ENCODE measurements at regions not wholly inside any gene's neighbourhood (a gene's known extent, or its start where the extent isn't known, plus 50 kb on each side); places are given as distances from the start of the nearest gene placed in this dataset.
A peak's percentile ranks its signal among the peaks of the same experiment; 100 is the strongest.

DNA sequence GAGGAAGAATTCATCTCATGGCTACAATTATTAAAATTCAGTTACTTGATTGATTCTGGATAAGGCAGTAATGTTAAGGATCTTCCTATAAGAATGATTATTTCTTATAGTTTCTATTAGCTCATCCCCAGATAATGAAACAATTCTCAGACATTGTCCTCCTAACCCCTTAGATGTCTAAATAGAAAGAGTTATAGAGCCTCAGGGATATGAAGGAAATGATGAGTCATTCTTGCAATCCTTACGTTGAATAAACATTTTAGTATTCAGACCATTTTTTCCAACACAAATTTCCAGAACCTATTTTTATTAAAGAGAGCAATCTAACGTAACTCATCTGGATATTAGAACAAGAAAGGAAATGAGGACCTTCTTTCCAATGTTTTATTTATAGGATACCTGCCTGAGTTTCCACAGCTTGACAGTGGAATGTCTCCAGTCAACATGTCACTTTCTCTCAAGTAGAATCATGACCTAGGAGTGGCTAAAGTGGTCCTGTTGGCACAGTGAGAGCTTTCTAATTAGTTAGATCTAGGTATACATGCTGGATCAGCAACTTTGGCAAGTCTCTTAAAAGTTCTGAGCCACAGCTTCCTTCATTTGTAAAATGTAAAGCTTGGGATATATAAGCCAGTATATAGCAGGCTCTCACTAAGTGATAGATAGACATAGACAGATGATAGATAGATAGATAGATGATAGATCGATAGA, 88.0 kb upstream of the RAB27B start:
- Histone ChIP-seq H3K4me3 (replicated peaks in 1 of 4; ENCODE audit: control extremely low read depth in 1 of 4, insufficient read depth in 1 of 4, low read depth in 3 of 4, low read length in 4 of 4) (no peak overlapping the region), H3K9me3 (ENCODE audit: control insufficient read depth, insufficient read depth, low read depth, low read length) (no peaks in the 10 kb centered on the region), H3K4me1 (ENCODE audit: control insufficient read depth, extremely low read depth, insufficient read depth, low read length) (peaks cover 10% of the 10 kb centered on the region), H2AFZ (ENCODE audit: low read length) (no peak overlapping the region), H4K20me1 (ENCODE audit: control insufficient read depth, extremely low read depth, insufficient read depth, low read length) (no peaks in the 10 kb centered on the region), H3K36me3 (ENCODE audit: control insufficient read depth, insufficient read depth, low read length) (no peaks in the 10 kb centered on the region), H3K27me3 (ENCODE audit: control insufficient read depth, insufficient read depth, low read length) (no peaks in the 10 kb centered on the region), H3K4me2 (ENCODE audit: extremely low read depth, insufficient read depth, low read length) (peak overlapping the region; percentile 29), H3K79me2 (ENCODE audit: control insufficient read depth, insufficient read depth, low read length) (no peaks in the 10 kb centered on the region), H3K9ac (ENCODE audit: insufficient read depth, low read length) (no peak overlapping the region), H3K27ac (ENCODE audit: insufficient read depth, low read length) (no peak overlapping the region)
- peak; percentile 66 to 79 for DNase-seq (ENCODE audit: low read depth in 2 of 2)
- TF ChIP-seq EZH2 (IDR thresholded peaks at IDR 0.05; ENCODE audit: low read length, missing control alignments), result no peak
- TF ChIP-seq, protein P1, sequence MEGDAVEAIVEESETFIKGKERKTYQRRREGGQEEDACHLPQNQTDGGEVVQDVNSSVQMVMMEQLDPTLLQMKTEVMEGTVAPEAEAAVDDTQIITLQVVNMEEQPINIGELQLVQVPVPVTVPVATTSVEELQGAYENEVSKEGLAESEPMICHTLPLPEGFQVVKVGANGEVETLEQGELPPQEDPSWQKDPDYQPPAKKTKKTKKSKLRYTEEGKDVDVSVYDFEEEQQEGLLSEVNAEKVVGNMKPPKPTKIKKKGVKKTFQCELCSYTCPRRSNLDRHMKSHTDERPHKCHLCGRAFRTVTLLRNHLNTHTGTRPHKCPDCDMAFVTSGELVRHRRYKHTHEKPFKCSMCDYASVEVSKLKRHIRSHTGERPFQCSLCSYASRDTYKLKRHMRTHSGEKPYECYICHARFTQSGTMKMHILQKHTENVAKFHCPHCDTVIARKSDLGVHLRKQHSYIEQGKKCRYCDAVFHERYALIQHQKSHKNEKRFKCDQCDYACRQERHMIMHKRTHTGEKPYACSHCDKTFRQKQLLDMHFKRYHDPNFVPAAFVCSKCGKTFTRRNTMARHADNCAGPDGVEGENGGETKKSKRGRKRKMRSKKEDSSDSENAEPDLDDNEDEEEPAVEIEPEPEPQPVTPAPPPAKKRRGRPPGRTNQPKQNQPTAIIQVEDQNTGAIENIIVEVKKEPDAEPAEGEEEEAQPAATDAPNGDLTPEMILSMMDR (conservative IDR thresholded peaks at IDR 0.05 in 1 of 2, IDR thresholded peaks at IDR 0.05 in 1 of 2; ENCODE audit: low read depth in 1 of 2, low read length in 2 of 2), result no peak

DNA sequence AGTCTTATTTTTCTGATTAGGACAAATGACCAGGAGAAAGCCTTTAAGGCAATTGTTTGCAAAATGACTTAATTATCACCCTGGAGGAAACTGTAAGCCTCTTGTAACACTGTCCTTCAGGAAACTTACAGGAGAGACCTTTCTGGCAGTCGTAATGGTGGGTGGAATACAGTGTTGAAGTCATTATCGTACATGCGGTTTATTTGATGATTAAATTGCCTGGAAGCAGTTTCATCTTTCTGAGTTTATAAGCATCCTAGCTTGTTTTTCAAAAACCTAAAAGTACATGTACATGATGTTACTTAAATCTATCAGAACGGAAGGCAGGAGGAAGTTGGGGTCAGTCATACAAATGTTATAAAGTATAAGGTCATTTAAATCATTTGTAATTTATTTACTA, 86.2 kb upstream of the RAB27B start:
- H3K4me3 ChIP-seq (replicated peaks in 1 of 4; ENCODE audit: control extremely low read depth in 1 of 4, insufficient read depth in 1 of 4, low read depth in 3 of 4, low read length in 4 of 4), result no peak overlapping the region
- H3K9ac ChIP-seq (ENCODE audit: insufficient read depth, low read length), result no peak overlapping the region
- H3K79me2 ChIP-seq (ENCODE audit: control insufficient read depth, insufficient read depth, low read length), result no peaks in the 10 kb centered on the region
- H3K36me3 ChIP-seq (ENCODE audit: control insufficient read depth, insufficient read depth, low read length), result no peaks in the 10 kb centered on the region
- peaks cover 10% of the 10 kb centered on the region for H3K4me1 ChIP-seq (ENCODE audit: control insufficient read depth, extremely low read depth, insufficient read depth, low read length)
- H4K20me1 ChIP-seq (ENCODE audit: control insufficient read depth, extremely low read depth, insufficient read depth, low read length), result no peaks in the 10 kb centered on the region
- peak; percentile 28 to 54 for DNase-seq (ENCODE audit: low read depth in 2 of 2)
- no peak overlapping the region for H2AFZ ChIP-seq (ENCODE audit: low read length)
- H3K27ac ChIP-seq (ENCODE audit: insufficient read depth, low read length), result no peak overlapping the region
- peak overlapping the region; percentile 23 for H3K4me2 ChIP-seq (ENCODE audit: extremely low read depth, insufficient read depth, low read length)
- TF ChIP-seq, protein P1 (conservative IDR thresholded peaks at IDR 0.05 in 1 of 2, IDR thresholded peaks at IDR 0.05 in 1 of 2; ENCODE audit: low read depth in 1 of 2, low read length in 2 of 2), result no peak
- TF ChIP-seq EZH2 (IDR thresholded peaks at IDR 0.05; ENCODE audit: low read length, missing control alignments), result no peak
- H3K27me3 ChIP-seq (ENCODE audit: control insufficient read depth, insufficient read depth, low read length), result no peaks in the 10 kb centered on the region
- no peaks in the 10 kb centered on the region for H3K9me3 ChIP-seq (ENCODE audit: control insufficient read depth, insufficient read depth, low read depth, low read length)

DNA sequence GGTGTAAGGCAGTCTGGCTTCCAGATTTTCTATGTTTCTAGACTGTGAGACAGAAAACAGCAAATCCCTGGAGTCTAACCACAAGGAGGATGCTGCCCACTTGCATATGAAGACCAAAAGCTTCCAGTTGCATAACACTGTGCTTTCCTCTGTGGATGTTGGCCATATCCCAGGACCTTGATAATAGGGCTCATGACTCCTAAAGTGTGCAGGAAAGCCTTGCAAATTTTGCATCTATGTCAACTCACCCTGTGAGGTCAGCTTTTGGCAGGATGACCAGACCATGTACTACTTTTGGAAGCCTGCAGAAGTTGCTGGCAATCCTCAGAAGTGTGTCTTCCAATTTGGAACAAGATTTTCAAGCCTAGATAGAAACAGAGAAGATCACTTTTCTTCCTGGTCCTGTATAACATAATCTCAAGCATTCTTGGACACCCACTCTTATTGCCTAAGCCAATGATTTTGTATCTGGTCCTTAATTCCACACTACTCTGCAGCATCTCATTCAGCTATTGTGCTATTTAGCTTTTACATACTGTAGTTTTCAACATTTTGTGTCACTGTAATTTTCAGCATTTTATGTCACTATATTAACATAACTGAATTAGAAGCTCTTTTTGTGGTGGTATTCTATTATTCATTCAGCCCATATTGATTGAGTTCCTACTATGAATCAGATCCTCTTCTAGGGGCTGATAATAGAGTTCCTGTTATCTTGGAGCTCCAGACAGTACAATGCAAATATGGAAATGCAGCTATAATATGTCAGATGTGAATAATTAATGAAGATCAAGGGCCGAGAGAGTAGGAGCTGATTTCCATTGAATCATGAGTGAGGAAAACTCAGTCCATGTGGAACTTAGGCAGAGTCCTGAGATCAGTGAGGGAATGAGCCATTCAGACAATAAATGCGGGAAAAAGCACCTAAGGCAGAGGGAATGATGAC, 85.3 kb upstream of the RAB27B start:
- H3K79me2 ChIP-seq (ENCODE audit: control insufficient read depth, insufficient read depth, low read length), result no peaks in the 10 kb centered on the region
- H3K9me3 ChIP-seq (ENCODE audit: control insufficient read depth, insufficient read depth, low read depth, low read length), result no peaks in the 10 kb centered on the region
- no peak overlapping the region for H3K4me3 ChIP-seq (replicated peaks in 1 of 4; ENCODE audit: control extremely low read depth in 1 of 4, insufficient read depth in 1 of 4, low read depth in 3 of 4, low read length in 4 of 4)
- no peak overlapping the region for H2AFZ ChIP-seq (ENCODE audit: low read length)
- TF ChIP-seq EZH2 (IDR thresholded peaks at IDR 0.05; ENCODE audit: low read length, missing control alignments), result no peak
- TF ChIP-seq, protein P1 (conservative IDR thresholded peaks at IDR 0.05 in 1 of 2, IDR thresholded peaks at IDR 0.05 in 1 of 2; ENCODE audit: low read depth in 1 of 2, low read length in 2 of 2), result no peak
- peak overlapping the region; percentile 23 for H3K4me2 ChIP-seq (ENCODE audit: extremely low read depth, insufficient read depth, low read length)
- H3K36me3 ChIP-seq (ENCODE audit: control insufficient read depth, insufficient read depth, low read length), result no peaks in the 10 kb centered on the region
- no peak overlapping the region for H3K9ac ChIP-seq (ENCODE audit: insufficient read depth, low read length)
- H3K4me1 ChIP-seq (ENCODE audit: control insufficient read depth, extremely low read depth, insufficient read depth, low read length), result peaks cover 10% of the 10 kb centered on the region
- H3K27me3 ChIP-seq (ENCODE audit: control insufficient read depth, insufficient read depth, low read length), result no peaks in the 10 kb centered on the region
- H4K20me1 ChIP-seq (ENCODE audit: control insufficient read depth, extremely low read depth, insufficient read depth, low read length), result no peaks in the 10 kb centered on the region
- no peak overlapping the region for H3K27ac ChIP-seq (ENCODE audit: insufficient read depth, low read length)
- DNase-seq (ENCODE audit: low read depth in 2 of 2), result peak; percentile 99

Measured in fibroblast of lung (primary cell).